ENCODE measurements at regions not wholly inside any gene's neighbourhood (a gene's known extent, or its start where the extent isn't known, plus 50 kb on each side); places are given as distances from the start of the nearest gene placed in this dataset.
"Not testable (repeated sequence)": the region's sequence is repeated elsewhere in the genome, so short reads cannot be mapped to it uniquely, and the experiment has no call there.

DNA sequence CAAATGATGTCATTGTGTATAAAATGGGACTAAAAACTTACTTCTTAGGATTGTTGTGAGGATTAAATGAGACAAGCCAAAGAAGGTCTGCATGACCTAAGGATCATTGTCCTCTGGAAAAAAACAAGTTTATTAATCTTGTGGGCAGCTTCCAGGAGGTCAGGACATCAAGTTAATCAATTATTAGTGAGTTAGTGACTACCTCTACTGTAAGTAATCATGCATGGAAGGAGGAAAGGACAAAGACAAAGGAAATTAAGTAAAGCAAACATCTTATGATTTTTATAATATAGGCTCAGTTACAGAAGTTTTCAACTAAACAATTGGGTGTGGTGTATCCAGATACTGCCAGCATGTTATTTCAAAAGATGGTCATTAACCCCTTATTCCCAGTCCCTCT lies 129.3 kb upstream of the TUT7 start:
- Histone ChIP-seq H3K4me3 (no peak overlapping the region), H3K9me3 (peaks cover 0 to 4% (median 0%) of the 10 kb centered on the region in 11 donors), H3K36me3 (no peaks in the 10 kb centered on the region), H3K27me3 (peaks cover 0 to 12% (median 0%) of the 10 kb centered on the region in 7 donors), H3K27ac (no peak overlapping the region), H3K4me1 (peaks cover 0 to 6% (median 0%) of the 10 kb centered on the region in 9 donors)
- TF ChIP-seq, protein P1, sequence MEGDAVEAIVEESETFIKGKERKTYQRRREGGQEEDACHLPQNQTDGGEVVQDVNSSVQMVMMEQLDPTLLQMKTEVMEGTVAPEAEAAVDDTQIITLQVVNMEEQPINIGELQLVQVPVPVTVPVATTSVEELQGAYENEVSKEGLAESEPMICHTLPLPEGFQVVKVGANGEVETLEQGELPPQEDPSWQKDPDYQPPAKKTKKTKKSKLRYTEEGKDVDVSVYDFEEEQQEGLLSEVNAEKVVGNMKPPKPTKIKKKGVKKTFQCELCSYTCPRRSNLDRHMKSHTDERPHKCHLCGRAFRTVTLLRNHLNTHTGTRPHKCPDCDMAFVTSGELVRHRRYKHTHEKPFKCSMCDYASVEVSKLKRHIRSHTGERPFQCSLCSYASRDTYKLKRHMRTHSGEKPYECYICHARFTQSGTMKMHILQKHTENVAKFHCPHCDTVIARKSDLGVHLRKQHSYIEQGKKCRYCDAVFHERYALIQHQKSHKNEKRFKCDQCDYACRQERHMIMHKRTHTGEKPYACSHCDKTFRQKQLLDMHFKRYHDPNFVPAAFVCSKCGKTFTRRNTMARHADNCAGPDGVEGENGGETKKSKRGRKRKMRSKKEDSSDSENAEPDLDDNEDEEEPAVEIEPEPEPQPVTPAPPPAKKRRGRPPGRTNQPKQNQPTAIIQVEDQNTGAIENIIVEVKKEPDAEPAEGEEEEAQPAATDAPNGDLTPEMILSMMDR (IDR thresholded peaks at IDR 0.05): no peak
- intact Hi-C loops (cut with DNase I): loop anchor here in 3 of 10 donors (10.0 kb wide), 2 partner anchors 151 to 461 kb away; partner anchors contain the start of gene GAS1 (in 3 of the 3)
- no peak for ATAC-seq
- DNase-seq: no peak

GRCh38 chr9:86481466-86481865 lies 127.3 kb upstream of the TUT7 start:
- 92 to 96% methylated on average over 3 of the region's 3 CpGs for WGBS, 2 donors

DNA sequence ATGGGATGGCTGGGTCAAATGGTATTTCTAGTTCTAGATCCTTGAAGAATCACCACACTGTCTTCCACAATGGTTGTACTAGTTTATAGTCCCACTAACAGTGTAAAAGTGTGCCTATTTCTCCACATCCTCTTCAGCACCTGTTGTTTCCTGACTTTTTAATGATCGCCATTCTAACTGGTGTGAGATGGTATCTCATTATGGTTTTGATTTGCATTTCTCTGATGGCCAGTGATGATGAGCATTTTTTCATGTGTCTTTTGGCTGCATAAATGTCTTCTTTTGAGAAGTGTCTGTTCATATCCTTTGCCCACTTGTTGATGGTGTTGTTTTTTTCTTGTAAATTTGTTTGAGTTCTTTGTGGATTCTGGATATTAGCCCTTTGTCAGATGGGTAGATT lies 121.0 kb upstream of the TUT7 start:
- intact Hi-C loops (cut with DNase I); H3K9me3 ChIP-seq; DNase-seq; H3K27me3 ChIP-seq; H3K27ac ChIP-seq; H3K4me1 ChIP-seq; H3K4me3 ChIP-seq; ATAC-seq; H3K36me3 ChIP-seq: not testable (repeated sequence)
- WGBS, 2 donors: 86 to 92% methylated on average over 1 of the region's 1 CpG

More at GRCh38 chr9:86481466-86481865, 127.3 kb upstream of the TUT7 start:
- intact Hi-C loops (cut with DNase I): loop anchor here in 3 of 10 donors (10.0 kb wide), 2 partner anchors 153 to 463 kb away; partner anchors contain the start of gene GAS1 (in 3 of the 3)
- TF ChIP-seq, protein P1 (IDR thresholded peaks at IDR 0.05): no peak
- H3K4me3 ChIP-seq: no peak overlapping the region
- peaks cover 0 to 4% (median 0%) of the 10 kb centered on the region in 11 donors for H3K9me3 ChIP-seq
- no peak overlapping the region for H3K27ac ChIP-seq
- H3K4me1 ChIP-seq: peaks cover 0 to 6% (median 0%) of the 10 kb centered on the region in 9 donors
- H3K27me3 ChIP-seq: peaks cover 0 to 12% (median 0%) of the 10 kb centered on the region in 7 donors
- no peak for ATAC-seq
- no peaks in the 10 kb centered on the region for H3K36me3 ChIP-seq
- no peak for DNase-seq

DNA sequence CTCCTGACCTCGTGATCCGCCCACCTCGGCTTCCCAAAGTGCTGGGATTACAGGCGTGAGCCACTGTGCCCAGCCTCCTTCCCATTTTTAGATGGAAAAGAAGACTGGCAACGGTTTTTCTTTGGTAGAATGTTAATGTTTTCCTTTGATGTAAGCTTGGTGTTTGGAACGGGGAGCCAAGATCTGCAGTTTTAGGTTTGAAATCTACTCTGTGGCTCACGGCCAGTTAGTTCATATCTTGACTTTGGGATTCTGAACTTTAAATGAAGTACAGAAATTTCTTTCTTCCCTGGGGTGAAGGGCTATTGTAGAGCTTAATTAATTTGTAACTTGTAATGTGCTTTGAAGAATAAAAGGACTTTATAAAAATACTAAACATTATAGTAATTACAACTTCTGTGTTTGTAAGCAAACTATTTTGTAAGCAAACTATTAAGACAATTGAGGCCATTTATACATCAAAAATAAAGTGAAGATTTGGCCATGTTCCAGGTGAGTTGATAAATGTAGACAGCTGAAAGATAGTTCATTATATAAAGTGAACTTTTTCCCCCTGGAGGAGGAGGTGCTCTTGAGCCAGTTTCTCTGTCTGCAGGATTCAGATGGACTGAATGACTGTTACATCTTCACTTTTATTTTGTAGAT lies 117.1 kb upstream of the TUT7 start:
- no peaks in the 10 kb centered on the region for H3K9me3 ChIP-seq
- WGBS, 2 donors: 77 to 81% methylated on average over 7 of the region's 7 CpGs
- TF ChIP-seq, protein P1 (IDR thresholded peaks at IDR 0.05): no peak

DNA sequence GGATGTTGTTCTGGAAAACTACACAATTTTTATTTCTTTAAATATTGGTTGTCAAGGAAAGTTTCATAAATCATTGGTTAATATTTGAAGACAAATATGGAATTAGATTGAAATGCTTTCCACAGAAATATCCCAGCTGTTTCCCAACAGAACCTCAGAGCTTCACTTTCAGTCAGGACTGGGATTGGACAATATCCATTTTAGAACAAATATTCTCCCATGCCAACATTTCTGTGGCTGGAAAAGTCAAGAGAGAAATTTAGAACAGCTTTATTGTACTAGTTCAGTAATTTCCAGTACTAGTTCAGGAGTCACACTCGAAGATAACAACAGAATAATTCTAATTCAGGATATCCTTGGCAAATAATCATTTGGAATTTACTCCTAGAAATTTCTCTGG lies 116.1 kb upstream of the TUT7 start:
- intact Hi-C loops (cut with DNase I): no loop called here
- H3K36me3 ChIP-seq: no peaks in the 10 kb centered on the region
- H3K9me3 ChIP-seq: no peaks in the 10 kb centered on the region
- no peaks in the 10 kb centered on the region for H3K4me1 ChIP-seq
- ATAC-seq: no peak
- H3K27me3 ChIP-seq: no peaks in the 10 kb centered on the region
- H3K4me3 ChIP-seq: no peak overlapping the region
- no peak overlapping the region for H3K27ac ChIP-seq
- TF ChIP-seq, protein P1 (IDR thresholded peaks at IDR 0.05): no peak
- no peak for DNase-seq
- WGBS, 2 donors: 49 to 68% methylated on average over 1 of the region's 1 CpG

More for the DNA sequence above, 117.1 kb upstream of the TUT7 start:
- intact Hi-C loops (cut with DNase I): no loop called here
- no peaks in the 10 kb centered on the region for H3K36me3 ChIP-seq
- DNase-seq (no peak), ATAC-seq (no peak)
- H3K27me3 ChIP-seq: no peaks in the 10 kb centered on the region
- no peak overlapping the region for H3K4me3 ChIP-seq
- H3K4me1 ChIP-seq: no peaks in the 10 kb centered on the region
- H3K27ac ChIP-seq: no peak overlapping the region

Measured in heart right ventricle (tissue), 16 donors.